RPMI8226 (cell line): ENCODE measurements at regions not wholly inside any gene's neighbourhood (a gene's known extent, or its start where the extent isn't known, plus 50 kb on each side); places are given as distances from the start of the nearest gene placed in this dataset.
"Not testable (repeated sequence)": the region's sequence is repeated elsewhere in the genome, so short reads cannot be mapped to it uniquely, and the experiment has no call there.

Experiments used
- DNase-seq: peaks from one replicate; pipeline ENCODE4 v3.0.0-alpha.2; 2015

GRCh38 chrX:113009029-113009428 is 168.4 kb upstream of the AMOT start:
- DNase-seq = no peak

- DNase-seq = no peak
Measured at GRCh38 chrX:113001836-113002235, 161.2 kb upstream of the AMOT start.

GRCh38 chrX:112997991-112998390 is 157.4 kb upstream of the AMOT start:
- no peak for DNase-seq

GRCh38 chrX:112991801-112992200 is 151.2 kb upstream of the AMOT start:
- DNase-seq = no peak

GRCh38 chrX:112979879-112980278 is 139.2 kb upstream of the AMOT start:
- no peak for DNase-seq

- no peak for DNase-seq
Measured at GRCh38 chrX:112968351-112969133, 127.9 kb upstream of the AMOT start.

- DNase-seq = no peak
Measured at GRCh38 chrX:112967903-112968302, 127.3 kb upstream of the AMOT start.

GRCh38 chrX:112967341-112967740 is 126.7 kb upstream of the AMOT start:
- DNase-seq = no peak

GRCh38 chrX:112961981-112962380 is 121.3 kb upstream of the AMOT start:
- no peak for DNase-seq

GRCh38 chrX:112947981-112948615 is 107.5 kb upstream of the AMOT start:
- no peak for DNase-seq

GRCh38 chrX:112946227-112946626 is 105.6 kb upstream of the AMOT start:
- DNase-seq = no peak

- no peak for DNase-seq
Measured at GRCh38 chrX:112945826-112946225, 105.2 kb upstream of the AMOT start.

GRCh38 chrX:112941209-112941837 is 100.7 kb upstream of the AMOT start:
- DNase-seq = no peak

GRCh38 chrX:112935029-112935428 is 94.4 kb upstream of the AMOT start:
- DNase-seq = no peak

- DNase-seq = no peak
Measured at GRCh38 chrX:112931900-112932299, 91.3 kb upstream of the AMOT start.

- DNase-seq = no peak
Measured at GRCh38 chrX:112931478-112931877, 90.8 kb upstream of the AMOT start.

GRCh38 chrX:112923381-112923780 is 82.8 kb upstream of the AMOT start:
- not testable (repeated sequence) for DNase-seq

- DNase-seq = no peak
Measured at GRCh38 chrX:112913807-112914206, 73.2 kb upstream of the AMOT start.

GRCh38 chrX:112910418-112910817 is 69.8 kb upstream of the AMOT start:
- DNase-seq = no peak

GRCh38 chrX:112901869-112902725 is 61.5 kb upstream of the AMOT start:
- DNase-seq = no peak

GRCh38 chrX:112896051-112896450 is 55.4 kb upstream of the AMOT start:
- DNase-seq = no peak
